ENCODE measurements at regions not wholly inside any gene's neighbourhood (a gene's known extent, or its start where the extent isn't known, plus 50 kb on each side); places are given as distances from the start of the nearest gene placed in this dataset.

DNA sequence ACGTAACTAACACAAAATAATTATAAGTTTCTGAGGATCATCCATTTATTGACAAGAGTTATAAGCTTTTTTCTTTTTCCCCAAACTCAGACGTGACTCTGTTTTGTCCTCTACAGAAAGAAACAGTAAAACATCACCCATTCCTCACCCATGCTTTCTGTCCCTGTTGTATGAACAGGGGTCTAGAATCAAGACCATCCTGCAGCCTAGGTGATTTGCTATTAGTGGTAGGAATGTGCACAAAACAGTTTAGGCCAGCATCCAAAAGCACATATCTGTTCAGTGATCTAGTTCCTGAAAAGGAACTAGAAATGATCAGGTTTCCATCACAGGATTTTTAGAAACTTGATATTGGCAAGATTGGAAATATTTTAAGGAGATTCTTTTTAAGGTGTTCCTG is 527.6 kb downstream of the SOX2 start:
- DNase-seq (ENCODE audit: low read depth in 2 of 2), result no peak

GRCh38 chr3:182240474-182240873 is 528.7 kb downstream of the SOX2 start:
- TF ChIP-seq CTCF (IDR thresholded peaks at IDR 0.05; ENCODE audit: low read depth, low read length), result no peak
- no peak overlapping the region for H3K4me3 ChIP-seq (replicated peaks in 1 of 2; ENCODE audit: low read depth in 2 of 2, low read length in 2 of 2)
- DNase-seq (ENCODE audit: low read depth in 2 of 2), result no peak

More for the DNA sequence above, 527.6 kb downstream of the SOX2 start:
- no peak overlapping the region for H3K4me3 ChIP-seq (replicated peaks in 1 of 2; ENCODE audit: low read depth in 2 of 2, low read length in 2 of 2)
- no peak for TF ChIP-seq CTCF (IDR thresholded peaks at IDR 0.05; ENCODE audit: low read depth, low read length)

DNA sequence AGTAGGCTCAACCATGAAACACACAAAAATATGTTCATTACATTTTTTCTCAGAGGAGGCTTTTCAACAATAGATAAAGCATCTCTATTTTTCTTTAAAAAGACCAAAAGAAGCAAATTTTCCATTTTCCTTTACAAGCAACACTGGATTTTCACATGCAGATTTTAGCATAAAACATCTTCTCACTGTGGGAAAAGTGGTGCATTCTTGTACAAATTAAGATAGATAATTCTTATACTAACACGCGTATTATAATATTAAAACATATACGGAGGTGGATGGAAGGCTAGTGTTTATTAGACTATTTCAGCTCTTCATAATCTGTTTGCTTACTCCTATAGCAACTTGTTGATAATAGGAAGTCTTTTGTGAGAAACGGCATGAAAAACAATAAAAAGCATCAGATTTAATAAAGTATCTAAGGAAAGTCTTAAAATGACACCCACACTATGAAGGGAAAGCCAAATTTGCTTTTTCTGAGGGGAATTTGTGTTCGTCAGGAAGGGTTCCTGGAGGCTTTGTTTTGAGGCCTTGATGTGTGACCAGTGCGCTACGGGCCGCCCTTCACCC is 529.6 kb downstream of the SOX2 start:
- DNase-seq (ENCODE audit: low read depth in 2 of 2), result no peak
- no peak overlapping the region for H3K4me3 ChIP-seq (replicated peaks in 1 of 2; ENCODE audit: low read depth in 2 of 2, low read length in 2 of 2)
- TF ChIP-seq CTCF (IDR thresholded peaks at IDR 0.05; ENCODE audit: low read depth, low read length), result no peak

DNA sequence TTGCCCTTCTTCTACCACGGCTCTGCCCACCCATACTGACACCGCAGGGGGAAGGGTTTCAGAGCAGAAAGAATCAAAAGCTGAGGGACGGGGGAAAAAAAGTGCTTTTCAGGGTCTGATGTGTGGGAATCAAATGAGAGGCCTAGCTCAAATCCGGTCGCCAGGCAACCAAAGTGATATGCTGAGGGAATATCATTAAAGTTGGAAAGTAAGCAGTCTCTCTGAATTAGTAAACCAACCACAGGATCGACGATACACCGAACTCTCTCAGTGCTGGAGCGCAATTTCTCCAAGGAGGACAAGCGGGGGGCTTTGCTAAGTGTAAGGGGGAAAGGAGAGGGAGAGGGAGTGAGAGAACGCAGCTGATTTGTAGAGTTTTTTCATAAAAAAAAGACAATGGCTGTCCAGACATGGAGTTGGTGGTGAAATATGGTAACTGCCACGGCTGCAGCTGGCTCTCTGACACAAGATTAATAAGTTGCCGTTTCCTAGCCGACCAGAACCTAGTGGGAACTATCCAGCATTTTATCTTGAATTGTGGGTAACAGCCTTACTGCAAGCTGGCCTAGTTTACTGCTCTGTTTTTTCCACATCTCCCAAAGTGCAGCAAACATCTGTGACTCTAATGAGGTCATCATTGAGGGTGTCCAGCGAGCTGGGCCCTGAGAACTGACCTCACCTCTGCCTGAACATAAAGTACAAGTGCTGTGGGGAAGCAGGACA is 530.2 kb downstream of the SOX2 start:
- H3K4me3 ChIP-seq (replicated peaks in 1 of 2; ENCODE audit: low read depth in 2 of 2, low read length in 2 of 2), result no peak overlapping the region
- TF ChIP-seq CTCF (IDR thresholded peaks at IDR 0.05; ENCODE audit: low read depth, low read length), result no peak
- DNase-seq (ENCODE audit: low read depth in 2 of 2), result peak; percentile 3 to 64

- DNase-seq (ENCODE audit: low read depth in 2 of 2), result no peak
- H3K4me3 ChIP-seq (replicated peaks in 1 of 2; ENCODE audit: low read depth in 2 of 2, low read length in 2 of 2), result no peak overlapping the region
- TF ChIP-seq CTCF (IDR thresholded peaks at IDR 0.05; ENCODE audit: low read depth, low read length), result no peak
Measured at GRCh38 chr3:182242489-182242942, 530.8 kb downstream of the SOX2 start.

- H3K4me3 ChIP-seq (replicated peaks in 1 of 2; ENCODE audit: low read depth in 2 of 2, low read length in 2 of 2), result no peak overlapping the region
- no peak for DNase-seq (ENCODE audit: low read depth in 2 of 2)
- no peak for TF ChIP-seq CTCF (IDR thresholded peaks at IDR 0.05; ENCODE audit: low read depth, low read length)
Measured at GRCh38 chr3:182243625-182244024, 531.9 kb downstream of the SOX2 start.

Data from cardiac fibroblast (primary cell).